GM21619 (cell line): ENCODE measurements at regions not wholly inside any gene's neighbourhood (a gene's known extent, or its start where the extent isn't known, plus 50 kb on each side); places are given as distances from the start of the nearest gene placed in this dataset.
"Not testable (repeated sequence)": the region's sequence is repeated elsewhere in the genome, so short reads cannot be mapped to it uniquely, and the experiment has no call there.

Source experiments
- ATAC-seq: cut with Tn5 transposase; IDR thresholded peaks from one replicate; pipeline ENCODE4 v1.9.1; 2021; ENCODE audit not compliant: unreplicated experiment

DNA sequence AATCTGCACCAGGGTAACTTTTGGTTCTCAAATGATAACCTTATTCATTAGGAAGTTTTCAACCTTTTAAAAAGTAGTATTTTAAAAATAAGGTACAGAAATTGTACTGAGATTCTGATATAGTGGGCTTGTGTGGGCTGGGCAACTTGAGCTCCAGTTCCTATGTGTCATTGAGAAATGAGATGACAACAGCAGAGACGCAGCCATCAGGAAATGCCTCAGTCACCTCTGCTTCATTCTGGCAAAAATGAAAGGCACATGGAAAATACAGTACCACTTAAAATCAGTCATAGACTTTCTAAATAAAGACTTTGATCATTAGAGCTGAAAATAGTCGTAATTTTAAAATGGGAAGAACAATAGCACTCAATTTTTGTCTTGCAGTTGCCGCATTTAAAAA is 480.2 kb downstream of the PLK2 start:
- ATAC-seq: no peak

DNA sequence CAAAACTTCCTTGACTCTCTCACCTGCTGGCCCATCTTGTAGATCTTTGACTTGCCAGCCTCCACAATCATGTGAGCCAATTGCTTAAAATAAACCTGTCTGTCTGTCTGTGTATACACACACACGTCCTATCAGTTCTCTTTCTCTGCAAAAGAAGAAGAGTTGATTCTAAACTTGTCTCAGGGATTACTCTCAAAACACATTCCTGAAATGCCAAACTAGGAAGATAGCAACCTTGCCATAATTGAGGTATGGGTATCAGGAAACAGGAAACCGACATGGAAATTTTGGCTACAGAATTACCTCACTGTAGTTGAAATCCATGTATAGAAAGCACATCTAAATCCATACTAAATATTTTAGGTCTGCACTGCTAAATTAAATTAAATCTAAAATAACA is 483.4 kb downstream of the PLK2 start:
- no peak for ATAC-seq

DNA sequence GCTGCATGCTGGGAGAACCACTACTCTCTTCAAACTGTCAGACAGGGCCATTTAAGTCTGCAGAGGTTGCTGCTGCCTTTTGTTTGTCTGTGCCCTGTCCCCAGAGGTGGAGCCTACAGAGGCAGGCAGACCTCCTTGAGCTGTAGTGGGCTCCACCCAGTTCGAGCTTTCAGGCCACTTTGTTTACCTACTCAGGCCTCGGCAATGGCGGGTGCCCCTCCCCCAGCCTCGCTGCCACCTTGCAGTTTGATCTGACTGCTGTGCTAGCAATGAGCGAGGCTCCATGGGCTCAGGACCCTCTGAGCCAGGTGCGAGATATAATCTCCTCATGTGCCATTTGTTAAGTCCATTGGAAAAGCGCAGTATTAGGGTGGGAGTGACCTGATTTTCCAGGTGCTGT is 487.8 kb downstream of the PLK2 start:
- not testable (repeated sequence) for ATAC-seq

DNA sequence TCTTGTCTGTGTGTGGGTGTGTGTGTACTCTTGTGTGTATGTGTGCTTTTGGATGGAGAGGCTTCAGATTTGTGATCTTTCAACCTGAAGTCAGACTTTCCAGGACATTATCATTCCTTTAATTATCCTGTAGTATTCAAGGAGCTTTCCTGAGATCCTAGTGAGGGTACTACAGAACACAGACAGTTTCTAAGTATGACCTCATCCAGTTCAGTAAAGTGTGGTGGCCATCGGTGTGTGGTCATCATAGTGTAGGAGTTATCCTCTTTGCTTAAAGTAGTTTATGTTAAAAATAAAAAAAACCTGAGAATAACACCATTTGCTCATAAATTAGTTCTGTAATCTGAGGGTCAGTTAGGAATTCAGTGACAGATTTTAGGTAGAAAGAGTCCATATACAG is 478.0 kb upstream of the ACTBL2 start:
- no peak for ATAC-seq

GRCh38 chr5:57956636-57957035 is 474.0 kb upstream of the ACTBL2 start:
- ATAC-seq: no peak

DNA sequence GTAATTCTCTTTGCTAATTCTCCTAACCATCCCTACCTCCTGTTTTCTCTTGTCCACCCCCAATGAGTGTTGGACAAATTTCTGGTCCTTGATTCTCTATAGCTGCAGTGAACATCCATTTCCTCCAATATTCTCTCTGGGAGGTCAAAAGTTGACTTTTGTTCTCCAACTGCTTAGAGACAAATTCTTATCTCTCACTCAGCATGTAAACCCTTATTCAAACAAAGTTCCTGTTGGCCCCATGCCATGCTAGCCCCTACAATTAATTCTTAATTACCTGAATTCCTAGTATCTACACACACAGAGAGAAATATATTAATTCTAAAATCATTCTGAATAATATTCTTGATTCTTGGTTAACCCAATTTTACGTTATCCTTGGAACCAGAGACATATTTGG is 472.9 kb upstream of the ACTBL2 start:
- no peak for ATAC-seq

DNA sequence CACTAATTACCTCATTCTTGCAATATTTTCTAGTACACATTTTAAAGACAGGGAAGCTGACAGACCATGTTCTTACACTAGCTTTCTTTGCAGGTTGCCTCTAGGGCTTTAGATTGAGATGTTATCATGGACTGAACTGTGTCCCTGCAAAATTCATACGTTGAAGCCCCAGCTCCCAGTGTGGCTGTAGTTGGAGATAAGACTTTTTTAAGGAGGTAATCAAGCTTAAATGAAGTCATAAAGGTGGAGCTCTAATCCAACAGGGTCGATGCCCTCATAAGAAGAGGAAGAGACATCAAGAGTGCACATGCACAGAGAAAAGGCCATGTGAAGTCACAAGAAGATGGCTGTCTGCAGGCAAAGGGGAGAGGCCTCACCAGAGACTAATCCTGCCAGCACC is 471.2 kb upstream of the ACTBL2 start:
- ATAC-seq: no peak

GRCh38 chr5:57950616-57951228 is 468.1 kb upstream of the ACTBL2 start:
- no peak for ATAC-seq

DNA sequence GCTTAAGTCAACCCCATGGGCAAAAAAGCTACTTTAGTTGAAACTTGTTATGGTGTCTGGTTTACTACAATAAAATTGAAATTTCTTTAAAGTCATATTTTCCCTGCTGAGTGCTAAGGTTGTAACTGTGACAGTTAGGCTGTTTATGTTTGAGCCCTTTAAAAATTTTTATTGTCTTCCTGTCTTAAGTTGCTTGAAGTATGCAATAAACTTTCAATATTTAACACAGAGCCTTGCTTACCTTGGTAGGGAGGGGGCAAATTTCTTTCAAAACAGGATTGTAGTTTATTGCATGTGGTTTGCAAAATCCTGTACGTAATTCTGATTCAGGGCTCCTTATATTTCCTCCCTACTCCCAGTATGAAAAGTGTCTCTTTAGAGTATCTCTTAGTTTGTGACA is 465.5 kb upstream of the ACTBL2 start:
- ATAC-seq: no peak

DNA sequence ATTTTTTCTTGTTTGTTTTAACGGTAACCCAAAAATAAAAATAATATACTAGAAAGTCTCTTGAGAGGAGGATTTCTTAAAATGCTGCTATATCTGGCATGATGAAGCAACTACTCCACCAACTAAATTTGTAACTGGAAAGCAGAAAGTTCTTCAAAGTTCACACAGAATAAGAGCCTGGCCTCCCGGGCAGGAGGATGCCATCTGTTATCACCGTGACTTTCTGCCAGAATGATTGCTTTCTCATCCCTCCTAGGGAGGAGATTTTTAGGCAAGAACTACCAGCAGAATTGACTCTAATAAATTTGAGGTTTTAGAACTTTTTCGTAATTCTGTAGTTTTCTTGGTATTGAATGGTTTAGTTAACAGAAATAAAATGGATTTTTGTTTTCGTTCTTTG is 464.6 kb upstream of the ACTBL2 start:
- ATAC-seq: no peak

GRCh38 chr5:57940879-57941278 is 458.3 kb upstream of the ACTBL2 start:
- no peak for ATAC-seq

DNA sequence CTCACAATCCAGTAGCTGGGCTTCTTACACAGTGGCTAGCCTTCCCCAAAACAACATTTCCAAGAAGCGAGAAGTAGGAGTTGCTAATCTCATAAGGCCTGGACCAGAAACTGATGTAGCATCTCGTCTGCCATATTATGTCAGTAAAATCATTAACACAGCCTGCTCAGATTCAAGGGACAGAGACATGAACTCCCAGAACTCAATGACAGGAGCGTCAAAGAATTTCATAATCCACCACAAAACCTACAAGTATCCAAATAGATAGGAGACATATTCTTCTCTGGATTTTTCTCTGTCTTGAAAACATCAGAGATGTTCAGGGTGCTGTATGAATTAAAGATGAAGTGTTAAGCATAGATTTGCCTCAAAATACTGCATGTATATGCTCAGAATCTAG is 457.6 kb upstream of the ACTBL2 start:
- ATAC-seq: no peak

GRCh38 chr5:57939771-57940170 is 457.2 kb upstream of the ACTBL2 start:
- no peak for ATAC-seq

DNA sequence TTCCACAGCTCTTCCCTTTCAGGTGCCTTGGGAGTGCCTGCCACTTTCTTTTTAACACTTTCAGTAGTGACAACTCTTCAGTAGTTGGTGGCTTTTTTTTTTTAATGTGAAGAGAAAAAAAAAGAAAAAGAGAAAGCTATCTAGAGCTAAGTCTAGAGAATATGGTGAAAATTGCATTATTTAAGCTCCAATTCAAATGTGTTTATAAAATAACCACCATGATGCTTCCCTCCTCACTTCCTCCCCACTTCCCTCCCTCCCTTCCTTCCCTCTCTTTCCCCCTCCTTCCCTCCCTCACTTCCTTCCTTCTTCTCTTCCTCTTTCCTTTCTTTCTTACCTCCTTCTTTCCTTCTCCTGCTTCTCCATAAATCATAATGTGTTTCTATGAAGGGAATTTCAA is 456.7 kb upstream of the ACTBL2 start:
- no peak for ATAC-seq

- ATAC-seq: no peak
Measured at GRCh38 chr5:57938174-57938557, 455.6 kb upstream of the ACTBL2 start.

DNA sequence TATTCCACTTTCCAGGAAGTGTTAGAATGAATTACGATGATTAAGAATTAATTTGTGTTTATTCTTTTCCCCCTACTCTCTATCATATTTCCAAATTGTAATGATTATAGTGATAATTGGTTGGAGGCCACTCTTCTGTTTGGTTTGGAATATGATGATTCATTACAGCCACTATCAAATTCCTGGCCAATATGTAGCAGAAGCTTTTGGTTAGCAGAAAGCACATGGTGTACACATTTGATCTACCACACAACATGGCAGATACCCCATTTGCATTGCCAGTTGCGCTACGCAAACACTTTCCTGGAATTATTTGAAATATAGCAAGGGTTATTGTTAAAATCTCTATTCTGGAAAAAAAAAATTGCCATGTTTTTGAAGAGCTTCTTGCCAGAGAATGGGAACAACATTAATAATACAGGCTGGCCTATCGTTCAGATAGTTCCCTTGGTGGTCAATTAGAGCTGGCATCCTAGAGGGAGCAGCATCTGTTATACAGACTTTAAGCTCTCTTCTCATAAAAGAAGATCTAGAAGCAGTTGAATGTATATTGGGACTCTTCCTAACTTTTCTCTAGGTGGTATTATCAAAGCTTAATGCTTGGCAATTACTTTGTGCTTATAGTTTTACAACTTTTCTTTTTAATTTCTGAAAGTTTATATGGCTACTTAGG is 455.0 kb upstream of the ACTBL2 start:
- ATAC-seq: no peak

DNA sequence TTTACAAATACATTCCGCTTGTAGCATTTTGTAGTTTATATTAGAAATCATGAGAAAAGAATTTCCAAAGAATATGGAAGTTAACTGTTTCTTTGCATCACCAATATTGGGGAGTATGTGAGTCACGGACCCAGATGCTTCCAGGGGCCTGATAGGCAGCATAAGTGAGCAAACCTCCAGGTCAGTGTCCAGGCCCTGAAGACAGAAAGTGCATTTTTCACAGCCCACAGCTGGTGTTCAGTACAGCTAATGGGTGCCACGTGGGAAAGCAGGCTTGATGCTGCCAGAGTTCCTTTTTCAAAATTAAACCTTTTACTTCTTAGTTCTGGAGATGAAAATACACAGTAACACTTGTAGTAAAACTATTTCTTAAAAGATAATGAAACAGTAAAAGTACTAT is 454.4 kb upstream of the ACTBL2 start:
- ATAC-seq: no peak

DNA sequence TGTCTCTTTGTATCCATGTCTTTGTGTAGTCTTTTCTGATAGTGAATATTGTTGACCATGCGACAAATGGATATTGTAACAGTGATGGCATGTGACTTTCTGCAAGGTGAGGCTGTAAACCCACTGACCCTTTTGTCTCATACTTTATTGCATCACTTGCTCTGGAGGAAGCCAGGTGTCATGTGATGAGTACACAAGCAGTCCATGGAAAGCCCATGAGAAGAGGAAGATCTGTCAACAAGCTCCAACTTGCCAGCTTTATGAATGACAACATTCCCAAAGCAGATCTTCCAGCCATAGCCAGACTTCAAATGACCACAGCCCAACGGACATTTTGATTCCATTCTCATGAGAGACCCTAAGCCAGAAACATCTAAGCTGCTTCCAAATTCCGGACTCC is 450.1 kb upstream of the ACTBL2 start:
- ATAC-seq: no peak

DNA sequence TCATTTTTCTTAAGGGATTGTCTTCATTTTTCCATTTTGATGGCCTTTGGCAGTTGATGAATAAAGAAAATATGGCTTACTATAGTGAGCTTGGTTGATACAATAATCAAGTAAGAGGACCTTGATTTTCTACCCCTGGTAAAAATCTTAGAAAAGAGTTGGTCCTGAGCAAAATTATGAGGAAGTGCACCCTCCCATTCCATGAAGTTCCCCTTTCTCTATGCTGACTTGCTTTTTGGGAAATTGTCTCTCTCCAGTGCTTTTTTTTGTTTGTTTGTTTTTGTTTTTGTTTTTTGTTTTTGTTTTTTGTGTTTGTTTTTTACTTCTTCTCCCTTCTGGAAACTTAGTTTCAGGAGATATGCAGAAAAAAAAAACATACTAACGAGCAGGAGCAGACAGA is 449.2 kb upstream of the ACTBL2 start:
- ATAC-seq: no peak

GRCh38 chr5:57931352-57931751 is 448.7 kb upstream of the ACTBL2 start:
- ATAC-seq: no peak

DNA sequence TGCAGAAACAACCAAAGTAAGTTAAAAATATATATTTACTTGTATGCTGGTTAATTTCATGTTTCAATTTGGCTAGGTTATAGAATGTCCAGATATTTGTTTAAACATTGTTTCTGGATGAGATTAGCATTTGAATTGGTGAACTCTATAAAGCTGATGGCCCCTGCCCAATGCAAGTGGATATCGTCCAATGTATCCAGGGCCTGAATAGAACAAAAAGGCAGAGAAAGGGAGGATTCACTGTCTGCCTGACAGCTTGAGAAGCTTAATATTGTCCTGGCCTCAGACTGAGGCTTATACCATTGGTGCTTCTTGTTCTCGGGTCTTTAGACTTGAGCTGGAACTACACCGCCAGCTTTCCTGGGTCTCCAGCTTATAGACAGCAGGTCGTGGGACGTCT is 446.7 kb upstream of the ACTBL2 start:
- no peak for ATAC-seq

DNA sequence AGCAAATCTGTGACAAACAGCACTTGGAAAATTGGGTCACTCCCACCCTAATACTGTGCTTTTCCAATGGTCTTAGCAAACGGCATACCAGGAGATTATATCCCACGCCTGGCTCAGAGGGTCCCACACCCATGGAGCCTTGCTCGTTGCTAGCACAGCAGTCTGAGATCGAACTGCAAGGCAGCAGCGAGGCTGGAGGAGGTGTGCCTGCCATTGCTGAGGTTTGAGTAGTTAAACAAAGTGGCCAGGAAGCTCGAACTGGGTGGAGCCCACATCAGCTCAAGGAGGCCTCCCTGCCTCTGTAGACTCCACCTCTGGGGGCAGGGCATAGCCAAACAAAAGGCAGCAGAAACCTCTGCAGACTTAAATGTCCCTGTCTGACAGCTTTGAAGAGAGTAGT is 440.5 kb upstream of the ACTBL2 start:
- ATAC-seq: not testable (repeated sequence)

DNA sequence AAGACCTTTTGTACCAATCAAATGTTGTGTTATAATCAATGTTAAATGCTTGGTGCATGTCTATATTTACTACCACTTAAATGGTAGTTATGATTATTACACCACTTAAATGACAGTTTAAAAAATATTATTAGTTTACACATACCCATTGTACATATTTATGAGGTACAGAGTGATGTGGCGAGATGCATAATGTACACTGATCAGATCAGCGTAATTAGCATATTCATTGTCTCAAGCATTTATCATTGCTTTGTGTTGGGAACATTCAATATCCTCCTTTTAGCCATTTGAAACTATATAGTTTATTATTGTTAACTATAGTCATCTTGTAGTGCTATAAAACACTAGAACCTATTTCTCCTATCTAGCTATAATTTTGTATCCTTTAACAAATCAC is 434.4 kb upstream of the ACTBL2 start:
- ATAC-seq: no peak
